ENCODE measurements at regions not wholly inside any gene's neighbourhood (a gene's known extent, or its start where the extent isn't known, plus 50 kb on each side); places are given as distances from the start of the nearest gene placed in this dataset.

DNA sequence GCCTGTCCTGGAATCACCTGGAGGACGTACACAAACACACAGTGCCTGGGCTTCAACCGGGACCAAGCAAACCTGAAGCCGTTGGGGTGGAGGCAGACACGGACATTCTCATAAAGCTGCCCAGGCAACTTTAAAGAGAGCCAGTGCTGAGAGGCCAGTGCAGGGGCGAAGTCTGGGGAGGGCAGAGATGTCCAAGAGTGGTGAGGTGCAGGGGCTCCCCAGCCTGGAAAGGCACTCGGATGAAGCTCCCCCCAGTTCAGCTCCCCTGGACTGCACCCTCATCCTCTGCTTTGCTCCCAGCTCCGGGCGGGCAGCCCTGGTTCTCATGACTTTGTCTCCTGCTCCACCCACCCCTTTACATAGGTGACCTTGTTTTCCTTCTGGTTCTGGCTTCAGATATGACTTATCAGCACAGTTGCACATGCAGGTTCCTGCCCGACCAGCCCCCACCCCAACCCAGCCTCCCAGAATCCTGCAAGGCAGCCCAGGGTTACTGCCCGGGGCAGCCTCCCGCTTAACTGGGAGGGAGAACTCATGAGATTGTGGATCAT is 60.8 kb upstream of the EEPD1 start:
- no peak for TF ChIP-seq GATA2 (IDR thresholded peaks at IDR 0.05; ENCODE audit: low read depth, low read length)
- TF ChIP-seq GATA3 (IDR thresholded peaks at IDR 0.05; ENCODE audit: low read depth, low read length), result no peak
